IPS DF 6.9 (cell line): ENCODE measurements at regions not wholly inside any gene's neighbourhood (a gene's known extent, or its start where the extent isn't known, plus 50 kb on each side); places are given as distances from the start of the nearest gene placed in this dataset.
"Not testable (repeated sequence)": the region's sequence is repeated elsewhere in the genome, so short reads cannot be mapped to it uniquely, and the experiment has no call there.

Experiments
- DNase-seq: peaks from one replicate; pipeline ENCODE4 v3.0.0-alpha.2; 2013; ENCODE audit warnings: low read depth, low spot score
- H3K27ac ChIP-seq: one replicate; pipeline ENCODE4 v1.5.1; 2013; ENCODE audit warnings: low read length, control low read depth
- H3K27me3 ChIP-seq: 2 replicates; pipeline ENCODE4 v1.6.1; 2013; ENCODE audit warnings: mild to moderate bottlenecking, low read length; ENCODE audit not compliant: control insufficient read depth, insufficient read depth
- H3K36me3 ChIP-seq: 2 replicates; pipeline ENCODE4 v1.6.1; 2013; ENCODE audit warnings: low read length; ENCODE audit not compliant: control insufficient read depth, insufficient read depth
- H3K4me1 ChIP-seq: 2 replicates; pipeline ENCODE4 v1.6.1; 2013; ENCODE audit warnings: low read length; ENCODE audit not compliant: control insufficient read depth, insufficient read depth
- H3K4me3 ChIP-seq: 2 replicates; pipeline ENCODE4 v1.5.1; 2013; ENCODE audit warnings: mild to moderate bottlenecking, low read length
- H3K9me3 ChIP-seq: 2 replicates; pipeline ENCODE4 v1.6.1; 2013; ENCODE audit warnings: low read length, inconsistent platforms; ENCODE audit not compliant: control insufficient read depth, insufficient read depth
- WGBS: extraction: QIAGEN DNeasy Blood & Tissue Kit; methylation state at CpG from one replicate; pipeline ENCODE4 v1.1.7; 2013; ENCODE audit warnings: mixed read lengths, missing lambda C conversion rate; ENCODE audit not compliant: insufficient read length, insufficient coverage; 5-methylcytosine and 5-hydroxymethylcytosine counted together

GRCh38 chr2:153532140-153532539, 53.6 kb upstream of the RPRM start:
- Histone ChIP-seq H3K9me3 (no peaks in the 10 kb centered on the region), H3K4me1 (no peaks in the 10 kb centered on the region), H3K4me3 (no peak overlapping the region), H3K27me3 (no peaks in the 10 kb centered on the region), H3K36me3 (no peaks in the 10 kb centered on the region), H3K27ac (no peak overlapping the region)
- DNase-seq, result no peak
- no CpG with 5 or more reads among the region's 3 CpGs for WGBS

GRCh38 chr2:153533803-153534202, 55.2 kb upstream of the RPRM start:
- no CpG with 5 or more reads among the region's 4 CpGs for WGBS

GRCh38 chr2:153534590-153534989, 56.0 kb upstream of the RPRM start:
- no CpG with 5 or more reads among the region's 7 CpGs for WGBS
- not testable (repeated sequence) for H3K4me3 ChIP-seq, H3K27ac ChIP-seq, DNase-seq, H3K36me3 ChIP-seq, H3K27me3 ChIP-seq, H3K9me3 ChIP-seq, H3K4me1 ChIP-seq

More at GRCh38 chr2:153533803-153534202, 55.2 kb upstream of the RPRM start:
- not testable (repeated sequence) for H3K36me3 ChIP-seq, H3K4me3 ChIP-seq, H3K9me3 ChIP-seq, DNase-seq, H3K27ac ChIP-seq, H3K4me1 ChIP-seq, H3K27me3 ChIP-seq

- H3K9me3 ChIP-seq, result no peaks in the 10 kb centered on the region
- H3K4me3 ChIP-seq, result no peak overlapping the region
- H3K4me1 ChIP-seq, result no peaks in the 10 kb centered on the region
- H3K27me3 ChIP-seq, result no peaks in the 10 kb centered on the region
- no peaks in the 10 kb centered on the region for H3K36me3 ChIP-seq
- DNase-seq, result no peak
- H3K27ac ChIP-seq, result no peak overlapping the region
These were observed 57.6 kb upstream of the RPRM start for GRCh38 chr2:153536115-153536514.

GRCh38 chr2:153538102-153538501, 59.5 kb upstream of the RPRM start:
- H3K9me3 ChIP-seq, H3K27ac ChIP-seq, H3K36me3 ChIP-seq, H3K4me3 ChIP-seq, DNase-seq, H3K4me1 ChIP-seq, H3K27me3 ChIP-seq: not testable (repeated sequence)
- WGBS, result no CpG with 5 or more reads among the region's 1 CpG

GRCh38 chr2:153543635-153544071, 65.1 kb upstream of the RPRM start:
- Histone ChIP-seq H3K27me3 (no peaks in the 10 kb centered on the region), H3K4me3 (no peak overlapping the region), H3K27ac (no peak overlapping the region), H3K9me3 (no peaks in the 10 kb centered on the region), H3K36me3 (no peaks in the 10 kb centered on the region), H3K4me1 (no peaks in the 10 kb centered on the region)
- DNase-seq, result peak; percentile 41
- WGBS, result no CpG with 5 or more reads among the region's 5 CpGs

GRCh38 chr2:153546358-153546757, 67.8 kb upstream of the RPRM start:
- Histone ChIP-seq H3K27ac (no peak overlapping the region), H3K36me3 (no peaks in the 10 kb centered on the region), H3K4me1 (no peaks in the 10 kb centered on the region), H3K4me3 (no peak overlapping the region), H3K27me3 (no peaks in the 10 kb centered on the region), H3K9me3 (no peaks in the 10 kb centered on the region)
- DNase-seq, result no peak
- no CpG with 5 or more reads among the region's 2 CpGs for WGBS

GRCh38 chr2:153548536-153548935, 70.0 kb upstream of the RPRM start:
- no peaks in the 10 kb centered on the region for H3K4me1 ChIP-seq
- WGBS, result no CpG with 5 or more reads among the region's 2 CpGs
- H3K27ac ChIP-seq, result no peak overlapping the region

GRCh38 chr2:153551698-153552097, 73.1 kb upstream of the RPRM start:
- no CpG with 5 or more reads among the region's 1 CpG for WGBS
- Histone ChIP-seq H3K27ac (no peak overlapping the region), H3K4me1 (no peaks in the 10 kb centered on the region), H3K36me3 (no peaks in the 10 kb centered on the region), H3K27me3 (no peaks in the 10 kb centered on the region), H3K9me3 (no peaks in the 10 kb centered on the region), H3K4me3 (no peak overlapping the region)
- no peak for DNase-seq

More at GRCh38 chr2:153548536-153548935, 70.0 kb upstream of the RPRM start:
- no peak for DNase-seq
- H3K9me3 ChIP-seq, result no peaks in the 10 kb centered on the region
- no peaks in the 10 kb centered on the region for H3K27me3 ChIP-seq
- no peaks in the 10 kb centered on the region for H3K36me3 ChIP-seq
- no peak overlapping the region for H3K4me3 ChIP-seq

- Histone ChIP-seq H3K9me3 (no peaks in the 10 kb centered on the region), H3K4me3 (no peak overlapping the region), H3K4me1 (no peaks in the 10 kb centered on the region), H3K27ac (no peak overlapping the region), H3K36me3 (no peaks in the 10 kb centered on the region), H3K27me3 (no peaks in the 10 kb centered on the region)
- no peak for DNase-seq
- no CpG with 5 or more reads among the region's 3 CpGs for WGBS
These were observed 78.6 kb upstream of the RPRM start for GRCh38 chr2:153557211-153557610.

- H3K4me3 ChIP-seq, result no peak overlapping the region
- no peaks in the 10 kb centered on the region for H3K27me3 ChIP-seq
- no peak overlapping the region for H3K27ac ChIP-seq
- no CpG with 5 or more reads among the region's 2 CpGs for WGBS
- no peaks in the 10 kb centered on the region for H3K9me3 ChIP-seq
- H3K36me3 ChIP-seq, result no peaks in the 10 kb centered on the region
- DNase-seq, result no peak
- H3K4me1 ChIP-seq, result no peaks in the 10 kb centered on the region
These were observed 79.2 kb upstream of the RPRM start for GRCh38 chr2:153557714-153558113.
